Omental fat pad (tissue), 3 donors: ENCODE measurements at regions not wholly inside any gene's neighbourhood (a gene's known extent, or its start where the extent isn't known, plus 50 kb on each side); places are given as distances from the start of the nearest gene placed in this dataset.

Experiments used
- ATAC-seq: fragments of 150-250 bp; one replicate; pipeline ENCODE4 v1.9.1; 2016; ENCODE audit warnings: mild to moderate bottlenecking, moderate library complexity; ENCODE audit not compliant: low FRiP score
- DNase-seq: peaks from one replicate; pipeline ENCODE4 v3.0.0-alpha.2; 2019; ENCODE audit warnings: low spot score
- TF ChIP-seq, protein P1 (sequence below), 3 donors: fragments of 450-650 bp; IDR thresholded peaks; one replicate each; pipeline ENCODE4 v1.5.1; 2016 to 2017; ENCODE audit warnings: antibody characterized with exemption in 3 of 3, mild to moderate bottlenecking in 3 of 3, moderate library complexity in 2 of 3

DNA sequence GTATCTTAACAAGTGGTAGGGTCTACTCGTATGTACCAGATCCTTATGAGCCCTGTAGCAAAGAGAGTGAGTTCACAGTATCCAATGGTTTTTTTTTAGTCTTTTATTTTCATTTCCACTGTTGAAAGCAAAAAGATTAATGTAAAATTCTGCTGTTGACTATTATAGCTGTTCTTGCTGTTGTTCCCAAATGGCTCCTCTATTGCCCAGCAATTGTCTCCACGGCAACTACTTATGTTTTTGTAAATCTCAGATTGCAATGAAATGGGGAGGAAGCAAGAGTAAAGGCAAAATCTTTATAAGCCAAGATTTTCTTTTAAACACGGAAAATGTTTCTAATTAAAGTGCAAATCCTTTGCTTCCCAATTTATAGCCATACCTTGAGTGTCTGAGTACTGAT lies 406.1 kb downstream of the EPM2A start:
- TF ChIP-seq, protein P1, sequence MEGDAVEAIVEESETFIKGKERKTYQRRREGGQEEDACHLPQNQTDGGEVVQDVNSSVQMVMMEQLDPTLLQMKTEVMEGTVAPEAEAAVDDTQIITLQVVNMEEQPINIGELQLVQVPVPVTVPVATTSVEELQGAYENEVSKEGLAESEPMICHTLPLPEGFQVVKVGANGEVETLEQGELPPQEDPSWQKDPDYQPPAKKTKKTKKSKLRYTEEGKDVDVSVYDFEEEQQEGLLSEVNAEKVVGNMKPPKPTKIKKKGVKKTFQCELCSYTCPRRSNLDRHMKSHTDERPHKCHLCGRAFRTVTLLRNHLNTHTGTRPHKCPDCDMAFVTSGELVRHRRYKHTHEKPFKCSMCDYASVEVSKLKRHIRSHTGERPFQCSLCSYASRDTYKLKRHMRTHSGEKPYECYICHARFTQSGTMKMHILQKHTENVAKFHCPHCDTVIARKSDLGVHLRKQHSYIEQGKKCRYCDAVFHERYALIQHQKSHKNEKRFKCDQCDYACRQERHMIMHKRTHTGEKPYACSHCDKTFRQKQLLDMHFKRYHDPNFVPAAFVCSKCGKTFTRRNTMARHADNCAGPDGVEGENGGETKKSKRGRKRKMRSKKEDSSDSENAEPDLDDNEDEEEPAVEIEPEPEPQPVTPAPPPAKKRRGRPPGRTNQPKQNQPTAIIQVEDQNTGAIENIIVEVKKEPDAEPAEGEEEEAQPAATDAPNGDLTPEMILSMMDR (IDR thresholded peaks at IDR 0.05) = no peak
- ATAC-seq (no peak), DNase-seq (no peak)

DNA sequence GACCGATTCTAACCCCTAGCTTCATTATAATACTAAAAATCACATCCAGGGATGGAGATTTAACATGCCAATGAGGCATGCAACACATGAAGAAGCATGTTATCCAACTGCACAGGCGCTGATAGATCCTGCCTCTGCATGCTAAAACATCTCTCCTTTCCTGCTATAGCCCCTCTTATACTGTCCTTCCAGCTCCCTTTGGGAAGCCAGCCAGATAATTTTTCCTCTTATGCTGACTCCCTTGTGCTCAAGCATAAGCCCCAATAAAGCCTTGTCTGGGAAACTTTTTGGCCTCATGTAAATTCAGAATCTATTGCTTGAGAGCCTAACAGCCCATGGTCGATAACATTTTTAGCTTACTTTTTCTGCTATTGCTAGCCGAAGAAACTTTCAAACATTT lies 404.3 kb downstream of the EPM2A start:
- TF ChIP-seq, protein P1 (IDR thresholded peaks at IDR 0.05) = no peak
- no peak for ATAC-seq
- DNase-seq = no peak

- DNase-seq (no peak), ATAC-seq (no peak)
- TF ChIP-seq, protein P1 (IDR thresholded peaks at IDR 0.05) = no peak
Measured at GRCh38 chr6:145332011-145332410, 403.3 kb downstream of the EPM2A start.

GRCh38 chr6:145336119-145336518 lies 399.2 kb downstream of the EPM2A start:
- TF ChIP-seq, protein P1 (IDR thresholded peaks at IDR 0.05) = no peak
- ATAC-seq = no peak
- no peak for DNase-seq

DNA sequence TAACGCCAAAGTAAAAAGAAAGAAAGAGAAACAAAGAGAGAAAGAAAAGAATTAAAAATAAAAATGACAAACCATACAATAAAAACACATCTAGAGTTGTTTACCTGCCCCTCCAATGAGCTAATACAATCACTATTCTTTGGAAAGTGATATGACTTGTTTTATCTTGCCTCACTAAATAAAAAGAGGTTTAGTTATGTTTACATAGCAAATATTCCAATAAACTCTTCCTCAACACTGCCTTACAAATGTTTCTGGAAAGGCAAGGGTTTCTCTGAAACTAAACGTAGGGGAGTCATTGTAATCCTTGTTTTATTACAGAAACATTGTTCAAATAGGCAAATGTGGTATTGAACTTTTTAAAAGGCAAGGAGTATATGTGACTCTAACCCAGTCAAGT lies 396.2 kb downstream of the EPM2A start:
- no peak for DNase-seq
- no peak for ATAC-seq
- TF ChIP-seq, protein P1 (IDR thresholded peaks at IDR 0.05) = no peak

DNA sequence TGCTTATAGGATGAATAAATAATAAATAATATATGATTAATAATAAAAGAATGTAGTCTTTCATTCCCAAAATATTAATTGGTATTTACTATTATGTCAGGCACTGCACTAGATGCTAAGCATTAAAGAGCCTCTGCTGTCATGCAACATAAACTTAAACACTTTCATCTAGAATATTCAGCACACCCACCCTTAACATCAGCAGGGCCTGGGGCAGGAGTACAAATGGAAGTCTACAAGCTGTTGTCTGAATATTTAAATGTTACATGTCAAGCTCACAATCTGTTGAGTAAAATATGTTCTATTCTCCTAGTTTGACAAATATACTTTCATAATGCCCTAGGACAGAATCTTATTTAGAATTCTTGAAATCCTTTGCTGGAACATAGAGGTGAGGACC lies 395.1 kb downstream of the EPM2A start:
- ATAC-seq (no peak), DNase-seq (no peak)
- TF ChIP-seq, protein P1 (IDR thresholded peaks at IDR 0.05) = no peak

DNA sequence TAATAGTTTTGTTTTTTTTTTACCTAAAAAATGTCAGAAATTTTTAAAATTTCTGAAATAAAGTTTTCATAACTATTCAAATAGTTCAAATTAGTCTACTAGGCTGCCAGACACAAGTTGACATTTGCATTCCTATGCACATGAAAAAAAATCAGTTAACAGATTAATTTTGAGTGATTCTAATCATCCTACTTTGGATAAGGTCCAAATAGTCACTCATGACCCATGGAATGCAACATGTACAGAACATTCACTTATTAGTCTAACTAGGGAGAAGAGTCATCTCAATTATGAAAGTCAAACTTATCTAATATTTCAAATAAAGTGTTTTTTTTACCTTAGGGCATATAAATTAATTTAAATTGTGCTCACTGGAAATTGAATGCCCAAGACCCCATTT lies 390.2 kb downstream of the EPM2A start:
- TF ChIP-seq, protein P1 (IDR thresholded peaks at IDR 0.05) = no peak
- ATAC-seq (no peak), DNase-seq (no peak)
